Activated T-cell treated with anti-CD3 and anti-CD28 coated beads, Interleukin-2, amount 50 U/mL, for 1 hour (primary cell): ENCODE measurements at regions not wholly inside any gene's neighbourhood (a gene's known extent, or its start where the extent isn't known, plus 50 kb on each side); places are given as distances from the start of the nearest gene placed in this dataset.
"Not testable (repeated sequence)": the region's sequence is repeated elsewhere in the genome, so short reads cannot be mapped to it uniquely, and the experiment has no call there.

Source experiments
- DNase-seq: peaks from one replicate; pipeline ENCODE4 v3.0.0-alpha.2; 2020

DNA sequence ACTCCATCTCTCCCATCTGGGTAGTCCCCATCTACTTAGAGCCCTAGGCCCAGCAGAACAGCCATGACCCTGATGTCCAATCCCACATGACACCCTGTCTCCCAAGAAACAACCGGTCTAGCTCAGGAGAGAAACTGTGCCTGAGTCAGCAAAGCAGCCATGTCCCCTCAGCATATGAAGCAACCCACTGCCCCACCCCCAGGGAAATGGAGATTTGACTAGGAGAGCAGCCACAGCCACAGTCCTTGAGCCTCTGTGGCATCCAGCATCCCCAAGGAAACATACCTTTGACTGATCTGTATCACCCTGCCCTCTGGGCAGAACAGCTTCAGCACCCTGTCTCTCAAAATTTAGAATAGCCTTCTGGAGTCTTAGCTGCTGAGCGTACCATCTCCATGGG lies 641.9 kb upstream of the FBXO33 start:
- DNase-seq = no peak

DNA sequence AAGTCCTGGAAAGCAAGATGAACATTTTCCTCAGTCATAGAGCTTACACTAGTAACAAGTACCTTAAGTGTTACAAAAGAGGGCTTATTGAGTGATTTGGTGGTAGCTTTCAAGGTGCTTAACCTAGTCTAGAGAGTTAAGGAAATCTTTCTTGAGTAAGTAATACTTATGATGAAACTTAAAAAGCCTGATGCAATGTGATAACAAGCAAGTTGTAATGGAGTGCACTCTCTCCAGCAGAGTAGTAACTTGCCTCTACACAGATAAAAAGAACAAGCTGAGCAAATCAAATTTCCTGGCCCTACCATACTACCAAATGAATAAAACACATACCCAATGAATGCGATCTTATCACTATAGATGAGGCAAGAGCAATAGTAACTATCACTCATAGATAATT lies 639.9 kb upstream of the FBXO33 start:
- no peak for DNase-seq

DNA sequence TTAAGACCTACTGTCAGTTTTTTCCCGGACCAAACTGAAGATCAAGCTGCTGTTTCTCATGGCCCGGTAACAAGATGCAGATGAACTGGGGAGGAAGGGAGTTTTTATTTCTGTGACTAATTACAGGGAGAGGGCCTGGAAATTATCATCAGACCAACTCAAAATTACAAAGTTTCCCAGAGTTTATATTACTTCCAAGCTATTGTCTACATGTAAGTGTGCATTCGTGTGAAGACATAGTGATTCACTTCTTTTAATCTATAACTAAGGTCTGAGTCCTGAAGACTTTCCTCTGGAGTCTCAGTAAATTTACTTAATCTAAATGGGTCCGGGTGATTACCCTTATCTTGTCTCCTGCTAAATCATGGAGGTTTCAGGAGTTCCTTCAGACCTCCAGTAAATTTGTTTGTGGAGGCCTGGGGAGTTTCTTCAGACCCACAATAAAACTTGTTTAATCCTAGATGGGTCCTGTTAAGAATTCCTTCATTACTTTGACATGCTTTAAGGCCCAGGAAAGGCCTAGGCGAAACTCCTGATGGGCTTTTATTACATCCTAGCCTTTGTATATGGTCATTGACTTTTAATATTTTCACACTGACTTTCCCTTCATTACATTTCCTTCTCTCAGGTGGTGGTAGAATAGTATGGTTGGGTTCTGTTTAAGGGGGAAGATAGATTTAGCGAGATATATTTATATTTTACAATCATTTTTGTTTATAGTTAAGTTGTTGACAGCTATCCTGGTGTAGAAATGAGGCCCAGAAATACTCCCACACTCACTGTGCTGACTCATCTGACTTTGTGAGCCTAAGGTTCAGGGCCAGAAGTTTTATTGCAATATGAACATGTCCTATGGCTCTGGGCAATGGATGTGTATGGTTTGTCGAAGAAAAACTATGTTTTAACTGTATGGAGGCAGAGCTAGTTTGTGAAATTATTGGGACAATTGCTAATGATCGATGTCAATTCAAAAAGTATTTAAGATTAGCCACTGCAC lies 627.0 kb upstream of the FBXO33 start:
- DNase-seq = no peak

DNA sequence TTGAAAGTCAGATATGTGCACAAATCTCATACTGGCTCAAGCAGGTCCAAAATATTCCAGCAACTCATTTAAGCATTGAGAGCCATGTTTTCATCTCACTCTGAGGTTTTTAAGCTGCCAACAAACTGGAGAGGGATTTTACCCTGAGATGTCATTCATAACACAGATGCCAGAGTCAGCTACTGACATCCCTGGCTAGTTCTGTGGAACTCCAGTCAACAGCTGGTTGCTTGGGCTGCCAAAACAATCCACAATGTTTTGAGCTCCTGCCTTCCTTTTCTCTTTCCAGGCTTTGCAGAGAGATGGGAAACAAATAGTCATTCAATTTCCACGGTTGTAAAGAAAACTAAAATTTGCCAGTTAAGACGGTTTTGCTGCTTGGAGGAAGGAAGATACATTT lies 621.2 kb upstream of the FBXO33 start:
- DNase-seq = no peak

DNA sequence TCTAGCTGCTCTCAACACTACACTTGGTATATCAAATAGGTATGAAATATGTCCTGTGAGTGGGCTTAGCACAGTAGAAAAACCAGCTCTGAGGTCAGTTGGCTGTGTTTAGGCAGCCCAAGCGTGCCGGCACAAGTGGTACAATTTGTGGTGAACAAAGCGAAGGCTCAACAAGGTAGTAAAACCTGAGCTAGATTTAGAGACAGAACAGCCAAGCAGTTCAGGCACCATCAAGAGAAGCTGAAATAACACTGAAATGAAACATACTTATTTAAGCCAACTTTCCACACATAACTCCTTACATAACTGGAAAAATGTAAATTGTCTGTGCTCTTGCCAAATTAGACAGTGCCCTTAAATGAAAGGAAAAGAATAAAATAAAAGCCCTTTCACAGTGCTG lies 596.8 kb upstream of the FBXO33 start:
- DNase-seq = no peak

DNA sequence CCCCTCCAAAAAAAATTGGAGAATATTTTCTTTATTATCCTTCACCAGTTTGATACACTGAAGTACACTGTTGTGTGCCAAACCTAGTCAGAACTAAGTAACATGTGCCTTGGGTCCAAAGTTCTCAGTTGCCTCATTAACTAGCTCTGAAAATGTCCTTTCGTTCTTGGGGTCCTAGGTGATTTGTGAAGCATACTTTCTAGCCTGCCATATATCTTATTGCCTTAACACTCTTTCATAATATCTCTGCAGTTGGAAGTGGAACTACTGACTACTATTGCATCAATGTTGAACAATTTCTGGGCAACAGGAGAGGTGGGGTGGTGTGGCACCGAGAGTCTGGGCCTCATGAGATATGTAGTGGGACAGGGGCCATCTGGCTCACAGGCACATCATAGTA lies 592.9 kb upstream of the FBXO33 start:
- no peak for DNase-seq

DNA sequence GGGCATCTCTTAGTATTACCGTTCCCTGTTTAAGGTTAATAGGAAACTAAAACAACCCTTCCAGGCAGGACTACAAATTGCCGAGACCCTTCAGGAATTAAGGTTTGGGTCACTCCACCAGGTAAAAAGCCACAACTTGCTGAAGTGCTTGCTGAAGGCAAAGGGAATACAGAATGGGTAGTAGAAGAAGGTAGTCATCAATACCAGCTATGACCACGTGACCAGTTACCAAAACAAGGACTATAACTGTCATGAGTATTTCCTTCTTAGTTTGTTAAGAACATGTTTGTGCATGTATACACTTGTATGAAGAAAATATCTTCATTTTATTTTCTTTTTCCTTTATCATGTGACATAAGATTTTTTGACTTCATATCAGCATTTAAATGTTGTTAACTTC lies 578.7 kb upstream of the FBXO33 start:
- no peak for DNase-seq

DNA sequence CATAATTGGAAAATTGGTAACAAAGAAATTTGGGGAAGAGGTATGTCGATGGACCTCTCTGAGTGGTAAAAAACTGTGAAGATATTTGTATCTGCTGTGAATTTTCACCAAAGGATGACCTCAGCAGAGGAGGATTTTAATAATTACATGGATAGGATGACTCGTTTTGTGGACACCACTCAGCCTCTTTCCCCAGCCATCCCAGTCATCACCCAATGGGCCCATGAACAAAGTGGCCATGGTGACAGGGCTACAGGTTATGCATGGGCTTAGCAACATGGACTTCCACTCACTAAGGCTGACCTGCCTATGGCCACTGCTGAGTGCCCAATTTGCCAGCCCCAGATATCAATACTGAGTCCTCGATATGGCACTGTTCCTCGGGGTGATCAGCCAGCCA lies 577.5 kb upstream of the FBXO33 start:
- no peak for DNase-seq

DNA sequence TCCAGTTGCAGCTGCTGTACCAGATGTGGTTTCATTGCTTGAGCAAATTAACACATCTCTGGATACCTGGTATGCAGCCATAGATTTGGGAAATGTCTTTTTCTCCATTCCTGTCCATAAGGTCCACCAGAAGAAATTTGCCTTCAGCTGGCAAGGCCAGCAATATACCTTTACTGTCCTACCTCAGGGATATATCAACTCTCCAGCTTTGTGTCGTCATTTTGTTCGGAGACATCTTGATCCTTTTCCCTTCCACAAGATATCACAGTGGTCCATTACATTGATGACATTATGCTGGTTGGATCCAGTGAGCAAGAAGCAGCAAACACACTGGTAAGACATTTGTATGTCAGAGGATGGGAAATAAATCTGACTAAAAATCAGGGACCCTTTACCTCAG lies 576.1 kb upstream of the FBXO33 start:
- DNase-seq = not testable (repeated sequence)

DNA sequence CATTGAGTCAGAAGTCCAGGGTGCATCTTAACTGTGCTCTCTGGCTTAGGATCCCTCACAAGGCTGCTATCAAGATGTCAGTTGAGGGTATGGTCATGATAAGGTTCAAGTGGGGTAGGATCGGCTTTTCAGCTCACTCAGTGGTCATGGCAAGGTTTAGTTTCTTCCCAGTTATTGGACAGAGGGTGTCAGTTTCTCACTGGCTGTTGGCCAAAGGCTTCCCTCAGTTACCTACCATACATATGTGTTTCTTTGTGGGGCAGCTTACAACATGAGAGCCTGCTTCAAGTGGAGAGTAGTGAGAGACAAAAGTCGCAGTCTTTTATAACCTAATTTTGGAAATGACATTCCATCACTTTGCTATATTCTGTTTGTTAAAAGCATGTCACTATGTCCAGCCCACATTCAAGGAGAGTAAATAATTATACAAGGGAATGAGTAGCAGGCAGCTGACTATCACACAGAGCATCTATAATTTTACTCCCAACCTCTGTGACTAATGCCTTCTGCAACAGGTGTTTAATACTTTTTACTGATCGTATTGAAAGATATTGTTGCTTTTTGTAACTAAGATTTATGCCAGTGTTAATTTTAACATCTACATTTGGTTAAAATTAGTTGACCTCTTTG lies 572.8 kb upstream of the FBXO33 start:
- no peak for DNase-seq

DNA sequence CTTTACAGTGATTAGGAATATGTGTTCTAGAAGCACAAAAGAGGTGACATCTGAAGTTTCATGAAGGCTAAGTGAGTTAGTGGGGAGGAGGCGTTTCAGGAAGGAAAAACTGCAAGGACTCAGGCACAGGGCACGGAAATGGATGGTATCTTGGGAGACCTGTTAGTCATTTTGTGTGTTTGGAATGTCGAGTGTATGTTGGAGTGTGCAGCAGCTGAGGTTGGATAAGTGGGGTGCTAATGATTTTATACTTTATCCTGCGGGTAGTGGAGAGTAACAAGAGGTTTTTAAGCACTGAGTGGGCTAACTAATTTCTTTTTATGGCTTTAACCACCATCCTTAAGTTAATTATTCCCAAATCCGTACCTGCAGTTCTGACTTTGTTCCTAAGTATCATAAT lies 571.5 kb upstream of the FBXO33 start:
- no peak for DNase-seq

DNA sequence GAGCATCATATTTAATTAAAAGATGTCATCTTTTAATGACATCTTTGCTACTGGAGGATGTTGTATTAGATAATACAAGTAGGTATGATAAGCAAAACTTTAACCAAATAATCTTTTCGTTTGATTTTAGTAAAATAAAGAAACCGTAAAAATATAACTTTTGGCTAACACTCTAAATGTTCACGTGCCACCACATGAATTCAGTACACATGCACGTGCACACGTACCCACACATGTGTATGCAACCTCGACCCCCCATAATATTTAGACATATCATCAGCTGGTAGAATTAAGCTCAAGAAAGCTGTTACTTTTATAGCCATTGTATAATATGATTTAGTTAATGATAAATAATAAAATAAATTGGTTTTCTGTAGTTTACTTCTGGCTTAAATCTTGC lies 566.6 kb upstream of the FBXO33 start:
- no peak for DNase-seq

DNA sequence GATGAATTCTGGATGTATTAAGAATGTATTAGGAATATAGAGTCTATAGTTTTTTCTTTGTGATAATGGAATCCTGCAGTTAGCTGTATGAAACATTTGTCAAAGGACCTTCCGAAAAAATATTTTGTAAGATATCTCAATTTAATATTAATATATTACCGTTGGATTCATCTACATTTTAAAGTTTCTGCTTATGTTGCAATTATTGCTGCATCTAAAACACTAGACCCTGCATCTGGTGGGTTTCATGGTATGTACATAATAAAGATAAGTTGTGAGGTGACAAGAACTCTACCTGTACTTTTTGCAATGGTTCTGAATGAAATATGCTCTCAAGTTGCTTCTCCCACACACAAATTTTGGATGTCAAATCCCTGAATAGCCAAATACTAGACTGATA lies 565.9 kb upstream of the FBXO33 start:
- no peak for DNase-seq

DNA sequence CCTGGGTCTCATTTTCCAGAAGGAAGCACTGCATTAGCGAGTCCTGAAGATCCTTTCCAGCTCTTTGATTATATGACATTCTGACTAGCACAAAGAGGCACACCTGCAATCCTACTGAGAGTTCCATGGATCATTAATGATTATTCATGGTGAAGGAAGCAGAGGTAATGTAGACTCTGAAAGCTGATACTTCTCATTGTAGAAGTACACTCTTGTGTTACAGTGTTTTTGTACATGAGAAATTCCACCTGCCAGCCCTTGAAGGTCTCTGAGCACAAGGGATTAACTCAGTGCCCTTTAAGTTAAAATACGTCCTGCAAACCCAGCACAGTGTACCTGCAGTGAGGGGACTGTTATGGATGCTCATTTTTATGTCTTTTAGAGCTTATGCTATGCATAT lies 558.8 kb upstream of the FBXO33 start:
- DNase-seq = no peak

DNA sequence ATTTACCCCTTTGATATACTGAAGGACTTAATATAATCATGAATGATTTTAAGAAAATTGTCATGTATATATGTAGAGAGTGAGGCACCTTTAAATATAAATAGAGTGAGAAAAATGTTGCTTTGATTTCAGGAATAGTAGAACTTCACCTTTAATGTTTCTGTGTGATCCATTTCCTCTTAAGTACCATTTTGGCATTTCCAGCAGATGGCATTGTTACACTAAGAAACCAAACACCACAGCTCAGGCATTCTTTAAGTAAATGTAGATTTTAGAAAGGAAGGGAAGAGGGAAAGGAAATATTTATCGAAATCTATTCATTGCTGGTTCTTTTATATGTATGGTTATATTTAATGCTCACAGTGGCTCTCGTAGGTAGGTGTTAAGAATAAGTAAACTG lies 556.7 kb upstream of the FBXO33 start:
- no peak for DNase-seq

DNA sequence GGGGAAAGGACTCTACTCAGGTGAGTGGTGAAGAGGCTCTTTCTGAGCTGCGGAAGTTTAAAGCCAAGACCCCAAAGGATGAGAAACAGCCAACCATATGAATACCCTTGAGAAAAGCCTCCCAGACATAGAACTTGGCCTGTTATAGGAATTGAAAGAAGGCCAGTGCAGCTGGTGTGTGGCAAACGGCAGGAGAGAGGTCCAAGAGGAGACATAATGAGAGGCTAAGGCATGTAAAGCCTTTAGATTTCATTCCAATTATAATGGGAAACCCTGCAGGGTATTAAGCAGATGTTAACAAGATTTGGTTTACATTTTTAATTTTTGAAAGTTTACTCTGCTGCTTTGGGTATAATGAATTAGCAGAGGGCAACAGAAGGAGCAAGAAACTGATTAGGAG lies 552.1 kb upstream of the FBXO33 start:
- no peak for DNase-seq

DNA sequence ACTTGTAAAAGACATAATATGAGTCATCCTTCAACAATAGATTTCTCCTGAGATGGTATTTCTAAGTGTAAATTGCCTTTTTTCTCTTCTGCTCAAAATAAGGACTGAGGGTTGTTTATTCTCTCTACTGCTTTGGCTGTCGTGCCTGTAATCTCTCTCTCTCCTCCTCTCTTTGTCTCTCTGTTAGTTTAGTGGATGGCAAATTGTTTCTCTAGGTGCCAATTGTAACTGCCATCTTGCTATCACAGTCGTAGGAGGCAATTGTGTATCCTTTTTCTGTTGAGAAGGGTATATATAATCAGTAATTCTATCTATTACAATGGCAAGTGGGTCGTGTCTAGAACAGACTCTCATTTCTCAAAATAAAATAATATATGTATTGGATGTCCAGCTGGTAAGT lies 545.0 kb upstream of the FBXO33 start:
- no peak for DNase-seq

DNA sequence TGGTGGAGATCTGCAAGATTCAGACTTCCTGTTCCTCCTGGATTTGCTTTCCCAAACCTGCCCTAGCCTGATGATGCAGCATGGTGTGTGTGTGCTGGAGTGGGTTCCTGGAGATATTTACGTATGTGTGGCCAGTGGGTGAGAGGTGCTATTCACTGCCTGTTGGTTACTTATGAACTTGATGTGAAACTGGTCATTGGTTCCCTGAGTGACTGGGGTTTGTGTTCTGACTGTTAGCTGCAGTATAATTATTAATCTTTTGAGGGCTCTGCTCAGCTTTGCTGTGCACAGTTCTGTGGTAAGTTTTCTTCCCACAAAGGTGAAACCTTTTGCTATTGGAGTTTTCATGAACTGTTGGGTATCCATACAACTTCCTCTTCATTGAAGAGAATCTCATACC lies 541.8 kb upstream of the FBXO33 start:
- DNase-seq = no peak

DNA sequence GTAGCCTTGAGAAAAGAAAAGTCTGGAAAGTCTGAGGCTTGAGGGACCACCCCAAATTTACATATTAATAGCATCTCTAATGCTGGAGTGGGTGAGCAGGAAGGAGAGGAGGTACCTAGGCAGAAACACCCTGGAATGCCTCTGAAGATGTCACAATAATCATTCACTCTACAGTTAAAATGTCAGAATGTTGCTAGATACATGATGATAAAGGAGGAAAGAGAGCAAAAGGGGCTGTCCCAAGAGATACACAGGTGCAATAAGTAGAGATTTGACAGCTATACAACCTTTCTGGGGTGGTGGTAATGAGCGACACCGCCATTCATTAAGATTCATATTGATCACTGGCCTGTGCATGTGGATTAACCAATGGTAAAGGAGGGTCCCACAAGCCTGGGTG lies 540.5 kb upstream of the FBXO33 start:
- DNase-seq = no peak

DNA sequence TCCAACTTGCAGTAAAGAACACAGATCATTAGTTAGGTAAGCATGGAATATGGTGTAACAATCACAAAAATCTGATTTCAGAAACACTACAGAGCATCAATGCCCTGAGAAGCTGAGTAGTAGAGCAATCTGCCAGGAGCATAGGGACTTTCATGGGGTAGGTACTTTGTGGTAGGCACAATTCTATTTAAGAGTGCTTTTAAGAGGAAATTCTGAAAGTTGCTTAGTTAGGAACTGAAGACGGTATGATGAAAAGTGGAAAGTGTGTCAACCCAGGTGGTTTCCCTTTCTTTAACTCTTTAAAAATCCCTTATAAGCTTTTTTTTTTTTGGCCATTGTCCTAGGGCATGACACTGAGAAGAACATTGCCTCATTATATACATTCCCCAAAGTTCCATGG lies 535.7 kb upstream of the FBXO33 start:
- DNase-seq = no peak

DNA sequence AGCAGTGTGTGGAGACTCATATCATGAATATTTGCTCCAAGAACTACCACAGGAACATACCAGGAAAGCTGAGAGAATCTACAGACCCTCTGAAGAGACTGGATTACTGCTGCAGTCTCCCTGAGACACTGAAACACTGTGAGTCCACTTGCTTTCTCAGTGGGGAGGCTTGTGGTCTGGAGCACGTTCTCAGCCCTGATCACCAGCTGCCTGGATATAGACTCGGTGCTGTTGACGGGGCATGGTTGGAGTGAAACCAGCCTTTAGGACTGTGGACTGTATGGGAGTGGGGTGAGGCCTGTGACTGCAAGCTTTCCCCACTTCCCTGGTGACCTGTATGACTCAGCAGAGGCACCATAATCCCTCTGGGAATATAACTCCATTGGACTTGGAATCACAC lies 525.8 kb upstream of the FBXO33 start:
- no peak for DNase-seq

DNA sequence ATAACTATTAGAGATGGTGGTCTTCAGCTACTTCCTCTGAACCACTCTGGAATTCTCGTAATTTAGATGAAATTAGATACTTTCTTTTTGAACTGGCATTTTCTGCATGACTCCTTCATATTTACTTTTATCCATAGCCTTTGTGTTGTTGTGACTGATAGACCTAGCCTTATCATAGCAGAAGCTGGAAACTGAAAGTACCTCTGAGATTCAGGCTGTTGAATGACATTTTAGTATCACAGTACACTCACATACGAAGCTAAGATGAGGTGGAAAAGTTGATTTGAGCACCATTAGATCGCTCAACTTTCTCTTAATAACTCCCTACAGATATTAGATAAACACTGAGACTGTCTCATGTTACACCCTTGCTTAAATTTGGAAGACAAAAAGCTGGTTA lies 525.1 kb upstream of the FBXO33 start:
- no peak for DNase-seq

DNA sequence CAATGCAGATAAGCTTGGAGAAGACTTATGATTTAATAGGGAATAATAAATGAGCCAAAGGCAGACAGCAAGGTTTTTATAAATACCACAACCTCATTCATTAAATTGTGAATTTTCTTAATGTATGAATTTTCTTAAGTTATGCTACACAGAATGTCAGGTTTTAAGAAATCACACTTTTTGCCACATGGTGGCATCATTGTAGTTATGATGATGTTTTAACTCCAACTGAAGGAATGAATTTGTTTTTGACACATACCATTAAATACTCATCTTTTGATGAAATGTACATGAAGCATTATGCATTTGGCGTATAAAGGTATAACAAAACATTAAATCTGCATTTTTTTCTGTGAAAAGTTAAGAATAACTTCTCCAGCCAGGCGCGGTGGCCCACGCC lies 524.1 kb upstream of the FBXO33 start:
- DNase-seq = no peak

DNA sequence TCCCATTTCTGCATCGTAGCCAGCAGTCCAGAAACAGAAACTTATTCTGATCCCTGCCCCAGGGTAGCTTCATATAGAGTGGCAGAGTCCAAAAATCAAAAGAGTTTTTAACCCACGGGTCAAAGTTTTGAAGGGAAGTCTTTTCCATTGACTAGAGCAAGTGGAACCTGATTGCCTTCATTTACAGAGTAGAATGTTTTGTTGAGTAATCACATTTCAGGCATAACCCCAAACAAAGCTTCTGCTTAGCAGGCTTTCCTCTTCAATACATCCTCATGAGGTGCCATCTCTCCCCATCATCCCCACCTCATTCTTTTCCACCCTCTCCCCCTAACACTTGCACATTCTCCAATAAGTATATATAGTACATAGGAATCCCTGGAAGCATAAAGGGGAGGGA lies 516.0 kb upstream of the FBXO33 start:
- DNase-seq = no peak

DNA sequence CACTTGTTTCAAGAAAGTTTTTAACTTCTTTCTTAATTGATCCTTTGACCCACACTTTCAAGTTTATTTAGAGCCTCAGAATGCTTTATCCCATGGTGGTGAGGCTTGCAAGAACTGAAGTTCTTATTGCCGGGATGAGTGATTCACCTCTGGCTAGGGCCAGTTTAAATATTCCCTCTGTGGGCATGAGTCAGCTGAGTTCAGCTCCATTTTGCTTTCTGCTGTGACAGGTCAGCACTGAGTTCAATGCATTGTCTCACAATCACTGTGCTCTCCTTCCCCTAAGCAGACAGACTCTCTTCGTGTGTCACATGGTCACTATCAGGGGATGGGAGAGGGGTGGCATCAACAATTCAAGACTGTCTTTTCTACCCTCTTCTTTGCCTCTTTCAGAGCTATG lies 514.6 kb upstream of the FBXO33 start:
- DNase-seq = no peak
